ENCODE measurements at regions not wholly inside any gene's neighbourhood (a gene's known extent, or its start where the extent isn't known, plus 50 kb on each side); places are given as distances from the start of the nearest gene placed in this dataset.
A peak's percentile ranks its signal among the peaks of the same experiment; 100 is the strongest.

- TF ChIP-seq POLR2A (IDR thresholded peaks at IDR 0.05): no peak
- TF ChIP-seq, protein P1, sequence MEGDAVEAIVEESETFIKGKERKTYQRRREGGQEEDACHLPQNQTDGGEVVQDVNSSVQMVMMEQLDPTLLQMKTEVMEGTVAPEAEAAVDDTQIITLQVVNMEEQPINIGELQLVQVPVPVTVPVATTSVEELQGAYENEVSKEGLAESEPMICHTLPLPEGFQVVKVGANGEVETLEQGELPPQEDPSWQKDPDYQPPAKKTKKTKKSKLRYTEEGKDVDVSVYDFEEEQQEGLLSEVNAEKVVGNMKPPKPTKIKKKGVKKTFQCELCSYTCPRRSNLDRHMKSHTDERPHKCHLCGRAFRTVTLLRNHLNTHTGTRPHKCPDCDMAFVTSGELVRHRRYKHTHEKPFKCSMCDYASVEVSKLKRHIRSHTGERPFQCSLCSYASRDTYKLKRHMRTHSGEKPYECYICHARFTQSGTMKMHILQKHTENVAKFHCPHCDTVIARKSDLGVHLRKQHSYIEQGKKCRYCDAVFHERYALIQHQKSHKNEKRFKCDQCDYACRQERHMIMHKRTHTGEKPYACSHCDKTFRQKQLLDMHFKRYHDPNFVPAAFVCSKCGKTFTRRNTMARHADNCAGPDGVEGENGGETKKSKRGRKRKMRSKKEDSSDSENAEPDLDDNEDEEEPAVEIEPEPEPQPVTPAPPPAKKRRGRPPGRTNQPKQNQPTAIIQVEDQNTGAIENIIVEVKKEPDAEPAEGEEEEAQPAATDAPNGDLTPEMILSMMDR (IDR thresholded peaks at IDR 0.05): no peak
- no peaks in the 10 kb centered on the region for H3K9me3 ChIP-seq
- H3K36me3 ChIP-seq: no peaks in the 10 kb centered on the region
- H3K4me1 ChIP-seq: no peaks in the 10 kb centered on the region
- no peak overlapping the region for H3K27ac ChIP-seq
- DNase-seq: no peak
- no peak overlapping the region for H3K4me3 ChIP-seq
- H3K27me3 ChIP-seq: no peaks in the 10 kb centered on the region
These were observed 58.5 kb upstream of the SLC24A5 start for GRCh38 chr15:48062148-48062872.

- Histone ChIP-seq H3K36me3 (no peaks in the 10 kb centered on the region), H3K27ac (no peak overlapping the region), H3K4me3 (no peak overlapping the region), H3K9me3 (no peaks in the 10 kb centered on the region), H3K4me1 (no peaks in the 10 kb centered on the region), H3K27me3 (no peaks in the 10 kb centered on the region)
- DNase-seq: no peak
- TF ChIP-seq, protein P1 (IDR thresholded peaks at IDR 0.05): no peak
- TF ChIP-seq POLR2A (IDR thresholded peaks at IDR 0.05): no peak
These were observed 57.3 kb upstream of the SLC24A5 start for GRCh38 chr15:48063411-48063985.

GRCh38 chr15:48064421-48064820 is 56.4 kb upstream of the SLC24A5 start:
- TF ChIP-seq, protein P1 (IDR thresholded peaks at IDR 0.05): no peak
- H3K27ac ChIP-seq: peak overlapping the region in 1 of 4 donors; percentile 31
- H3K36me3 ChIP-seq: no peaks in the 10 kb centered on the region
- H3K27me3 ChIP-seq: no peaks in the 10 kb centered on the region
- H3K4me3 ChIP-seq: no peak overlapping the region
- no peak for DNase-seq
- H3K4me1 ChIP-seq: no peaks in the 10 kb centered on the region
- H3K9me3 ChIP-seq: no peaks in the 10 kb centered on the region

GRCh38 chr15:48066456-48066855 is 54.3 kb upstream of the SLC24A5 start:
- TF ChIP-seq, protein P1 (IDR thresholded peaks at IDR 0.05): no peak
- TF ChIP-seq POLR2A (IDR thresholded peaks at IDR 0.05): no peak
- Histone ChIP-seq H3K4me1 (no peaks in the 10 kb centered on the region), H3K4me3 (no peak overlapping the region), H3K9me3 (no peaks in the 10 kb centered on the region), H3K36me3 (no peaks in the 10 kb centered on the region), H3K27ac (no peak overlapping the region), H3K27me3 (no peaks in the 10 kb centered on the region)
- no peak for DNase-seq
